Jurkat, Clone E6-1 (cell line): ENCODE measurements at regions not wholly inside any gene's neighbourhood (a gene's known extent, or its start where the extent isn't known, plus 50 kb on each side); places are given as distances from the start of the nearest gene placed in this dataset.
A peak's percentile ranks its signal among the peaks of the same experiment; 100 is the strongest.

Experiments
- DNase-seq: peaks from one replicate; pipeline ENCODE4 v3.0.0-alpha.2; 2011; ENCODE audit warnings: low read depth, low spot score
- H3K4me3 ChIP-seq: 2 replicates; pipeline ENCODE4 v1.5.1; 2011; ENCODE audit warnings: mild to moderate bottlenecking, low read length, control low read depth, moderate library complexity

DNA sequence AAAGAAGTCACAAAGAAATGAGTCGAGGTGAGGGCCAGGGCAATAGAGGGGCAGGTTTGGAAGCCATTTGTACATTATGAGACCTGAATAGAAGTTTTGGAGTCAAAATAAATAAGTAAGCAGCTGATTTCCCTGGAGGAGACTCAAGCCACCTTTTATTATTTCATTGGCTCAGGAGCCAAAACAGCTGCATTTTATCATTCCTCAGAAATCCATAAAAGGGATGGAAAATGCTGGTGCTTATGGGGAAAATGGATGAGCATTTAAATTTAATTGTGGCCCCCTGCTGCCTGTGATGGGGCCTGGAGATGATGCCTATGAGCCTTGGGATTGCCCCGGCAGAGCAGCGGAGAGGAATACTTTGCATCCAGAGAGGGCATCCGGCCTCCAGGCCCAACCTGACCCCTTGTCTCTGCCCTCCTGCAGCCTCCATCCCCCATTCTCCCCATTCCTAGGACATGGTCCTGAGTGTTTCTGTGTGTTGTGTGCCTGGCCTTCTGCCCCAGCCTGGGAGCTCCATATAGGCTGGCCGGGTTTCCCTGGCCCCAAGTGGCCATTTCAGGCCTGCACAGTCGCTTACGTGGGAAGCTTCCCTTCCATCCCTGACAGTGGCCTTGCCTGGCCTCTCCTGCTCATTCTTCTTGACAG is 296.8 kb upstream of the ZMIZ1 start:
- no peak for DNase-seq
- no peak overlapping the region for H3K4me3 ChIP-seq

DNA sequence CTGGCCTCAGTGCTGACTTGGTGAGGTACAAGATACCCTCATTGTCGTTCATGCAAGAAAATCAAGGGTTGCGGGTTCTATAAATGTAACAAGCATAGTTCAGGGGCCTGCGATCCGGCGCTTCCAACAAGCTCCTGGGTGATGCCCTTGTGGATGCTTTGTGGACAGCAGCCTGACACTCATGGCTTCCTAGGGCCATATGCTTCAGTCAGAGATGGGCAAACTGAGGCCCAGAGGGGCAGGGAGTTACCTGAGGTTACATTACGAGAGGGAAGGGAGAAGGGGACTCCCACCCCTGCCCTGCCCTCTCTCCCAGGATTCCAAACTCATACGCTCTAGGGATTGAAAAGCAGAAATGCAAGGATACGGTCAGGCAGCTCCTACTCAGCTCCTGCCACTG is 296.3 kb upstream of the ZMIZ1 start:
- no peak overlapping the region for H3K4me3 ChIP-seq
- no peak for DNase-seq

DNA sequence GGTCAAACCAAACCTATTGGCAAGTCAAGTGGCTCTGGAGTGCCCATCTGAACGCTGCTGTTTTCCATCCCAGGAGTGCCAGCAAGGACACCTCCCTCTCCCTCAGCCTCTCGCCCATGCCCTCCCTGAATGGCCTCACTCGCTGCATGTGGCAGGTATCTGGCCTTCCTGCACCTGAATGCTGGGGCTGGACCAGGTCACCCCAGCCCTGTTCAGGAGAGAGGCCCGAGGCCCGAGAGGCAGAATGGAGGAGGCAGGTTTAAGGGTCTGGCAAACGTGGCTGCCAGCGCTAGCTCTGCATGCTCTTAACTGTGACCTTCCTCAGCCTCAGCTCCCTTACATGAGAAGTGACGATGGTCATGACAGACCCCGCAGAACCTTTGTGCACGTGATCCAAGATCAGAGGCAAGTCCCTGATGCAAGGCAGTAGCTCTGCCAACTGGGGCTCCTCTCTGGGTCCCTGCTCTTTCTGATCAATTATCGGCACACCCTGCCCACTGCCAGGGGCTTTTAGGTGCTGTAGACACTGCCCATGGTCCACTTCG is 295.7 kb upstream of the ZMIZ1 start:
- no peak overlapping the region for H3K4me3 ChIP-seq

GRCh38 chr10:78774614-78774998 is 294.2 kb upstream of the ZMIZ1 start:
- DNase-seq: no peak
- H3K4me3 ChIP-seq: no peak overlapping the region

More for the DNA sequence above, 295.7 kb upstream of the ZMIZ1 start:
- DNase-seq: no peak

DNA sequence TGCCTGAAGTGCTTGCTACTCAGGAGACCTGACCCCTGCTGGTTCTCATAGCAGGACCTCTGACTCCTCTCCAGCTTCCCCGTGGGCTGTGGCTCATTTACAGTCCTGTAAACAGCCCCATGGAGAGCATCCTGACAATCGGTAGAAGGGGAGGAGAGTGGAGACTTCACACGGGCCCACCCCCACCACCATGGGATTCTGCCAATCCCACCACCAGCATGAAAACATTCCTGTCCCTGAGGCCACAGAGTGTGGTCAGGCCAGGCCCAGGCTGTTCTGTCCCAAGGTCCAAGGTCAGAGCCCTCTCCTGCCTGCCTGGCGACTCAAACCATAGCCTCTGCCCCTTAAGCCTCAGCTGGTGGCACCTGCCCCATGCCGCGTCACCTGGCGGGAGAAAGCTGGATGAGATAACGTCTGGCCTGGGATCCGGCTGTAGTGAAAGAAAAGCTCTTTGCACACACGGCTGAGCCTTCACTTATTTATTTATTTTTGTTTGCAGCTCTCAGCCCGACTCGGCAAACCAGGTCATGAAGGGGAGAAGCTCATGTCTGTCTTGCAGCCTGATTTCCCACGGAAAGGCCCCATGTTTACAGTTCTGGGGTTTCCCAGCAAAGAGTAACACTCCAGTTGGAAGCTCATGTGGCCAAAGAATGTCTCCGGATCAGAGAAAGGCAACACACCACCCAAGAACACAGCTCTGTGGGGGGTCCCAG is 293.6 kb upstream of the ZMIZ1 start:
- H3K4me3 ChIP-seq: no peak overlapping the region
- no peak for DNase-seq

DNA sequence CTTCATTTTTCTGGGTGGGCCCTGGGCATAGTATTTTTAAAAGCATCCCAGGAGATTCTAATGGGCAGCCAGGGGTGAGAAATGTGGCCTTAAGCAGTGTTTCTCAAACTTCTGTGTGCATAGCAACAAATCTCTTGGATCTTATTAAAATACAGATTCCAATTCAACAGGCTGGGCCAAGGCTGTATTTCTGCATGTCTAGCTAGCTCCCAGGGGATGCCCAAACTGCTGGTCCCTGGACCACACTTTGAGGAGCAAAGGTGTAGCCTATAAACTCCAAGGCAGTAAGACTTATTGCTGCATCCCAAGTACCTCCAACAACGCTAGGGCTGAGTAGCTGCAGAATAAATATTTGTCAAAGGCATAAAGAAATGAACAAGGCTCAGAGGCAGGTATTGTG is 292.9 kb upstream of the ZMIZ1 start:
- no peak overlapping the region for H3K4me3 ChIP-seq
- DNase-seq: no peak

DNA sequence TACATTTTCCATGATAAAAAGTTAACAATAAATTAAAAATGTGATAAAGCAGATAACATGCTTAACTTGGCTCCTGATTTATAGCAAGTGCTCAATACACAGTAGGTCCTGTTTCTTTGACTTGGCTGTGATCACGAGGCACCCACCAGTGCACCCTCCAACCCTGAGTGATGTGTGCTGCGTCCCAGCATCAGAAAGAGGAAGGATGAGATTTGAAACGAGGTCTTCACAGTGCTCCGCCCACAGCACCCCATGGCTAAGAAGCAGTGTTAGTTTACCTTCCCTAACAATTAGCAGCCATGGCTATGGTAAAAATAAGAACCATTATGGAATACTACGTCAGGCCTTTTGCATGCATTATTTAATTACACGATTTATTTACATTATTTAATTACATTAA is 292.0 kb upstream of the ZMIZ1 start:
- DNase-seq: no peak
- no peak overlapping the region for H3K4me3 ChIP-seq

GRCh38 chr10:78777466-78777865 is 291.3 kb upstream of the ZMIZ1 start:
- DNase-seq: no peak

GRCh38 chr10:78777867-78778266 is 290.9 kb upstream of the ZMIZ1 start:
- DNase-seq: no peak
- H3K4me3 ChIP-seq: no peak overlapping the region

More at GRCh38 chr10:78777466-78777865, 291.3 kb upstream of the ZMIZ1 start:
- H3K4me3 ChIP-seq: no peak overlapping the region

- DNase-seq: no peak
- H3K4me3 ChIP-seq: no peak overlapping the region
Measured at GRCh38 chr10:78778444-78779338, 290.1 kb upstream of the ZMIZ1 start.

DNA sequence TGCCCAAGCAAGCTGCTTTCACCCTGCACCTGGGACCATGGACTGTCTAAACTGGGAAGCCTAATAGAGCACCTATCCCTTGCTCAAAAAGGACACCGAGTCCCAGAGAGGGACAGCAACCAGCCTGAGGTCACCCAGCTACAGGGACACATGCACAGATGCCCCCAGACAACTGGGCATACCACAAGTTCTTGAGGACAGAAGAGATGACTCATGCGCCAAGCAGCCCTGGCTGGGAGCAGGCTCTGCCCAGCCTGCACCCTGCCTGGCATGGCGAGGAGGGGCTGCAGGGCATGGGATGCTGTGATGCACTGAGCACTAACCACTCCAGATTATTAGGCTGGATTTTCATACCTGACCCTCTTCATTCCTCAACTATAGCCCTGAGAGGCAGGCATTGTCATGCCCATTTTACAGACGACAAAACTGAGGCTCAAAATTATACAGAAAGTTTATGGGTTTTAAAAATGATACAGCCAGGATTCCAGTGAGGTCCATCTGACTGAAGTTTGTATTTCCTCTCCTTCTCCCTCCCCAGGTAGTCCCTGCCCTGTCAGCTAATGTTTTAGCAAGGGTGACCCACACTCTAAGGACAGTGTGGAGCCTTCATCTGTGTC is 289.3 kb upstream of the ZMIZ1 start:
- no peak for DNase-seq
- H3K4me3 ChIP-seq: no peak overlapping the region

- H3K4me3 ChIP-seq: no peak overlapping the region
- DNase-seq: no peak
Measured at GRCh38 chr10:78780551-78780961, 288.2 kb upstream of the ZMIZ1 start.

- no peak overlapping the region for H3K4me3 ChIP-seq
- DNase-seq: no peak
Measured at GRCh38 chr10:78781251-78781913, 287.4 kb upstream of the ZMIZ1 start.

- no peak for DNase-seq
Measured at GRCh38 chr10:78781991-78782390, 286.8 kb upstream of the ZMIZ1 start.

DNA sequence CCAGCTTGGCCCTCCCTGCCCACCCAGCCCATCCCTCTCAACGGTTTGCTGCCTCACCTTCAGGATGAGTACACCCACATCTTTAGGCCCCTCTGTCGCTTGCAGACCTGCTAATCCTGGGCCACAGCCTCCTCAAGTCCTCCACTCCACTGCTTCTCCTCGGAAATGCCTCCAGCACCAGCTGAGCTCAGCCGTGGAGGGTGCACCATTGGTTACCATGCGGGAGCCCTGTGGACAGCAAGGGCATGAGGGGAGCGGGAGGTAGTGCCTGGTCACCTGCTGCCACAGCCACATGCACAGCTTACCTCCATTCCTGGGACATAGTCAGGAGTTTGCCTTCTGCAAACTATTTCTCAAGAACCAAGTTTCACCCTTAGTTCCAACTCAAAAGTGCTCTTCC is 286.3 kb upstream of the ZMIZ1 start:
- DNase-seq: no peak
- H3K4me3 ChIP-seq: no peak overlapping the region

More at GRCh38 chr10:78781991-78782390, 286.8 kb upstream of the ZMIZ1 start:
- H3K4me3 ChIP-seq: no peak overlapping the region

DNA sequence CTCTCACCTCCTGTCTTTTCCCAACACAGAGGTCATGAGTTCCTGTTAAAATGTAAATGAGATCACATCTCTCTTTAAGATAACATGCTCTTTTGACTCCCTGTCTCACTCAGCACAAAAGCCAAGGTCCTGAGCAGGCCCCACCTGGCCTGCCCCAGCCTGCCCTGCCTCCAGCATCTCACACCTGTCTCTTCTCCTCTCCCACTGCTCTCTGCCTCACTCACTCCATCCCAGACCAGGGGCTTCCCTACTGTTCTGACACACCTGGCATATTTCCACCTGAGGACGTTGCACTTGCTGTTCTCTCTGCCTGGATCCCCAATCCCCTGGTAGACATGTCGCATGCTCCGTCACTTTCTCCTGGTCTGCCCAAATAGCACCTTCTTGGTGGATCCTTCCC is 285.0 kb upstream of the ZMIZ1 start:
- no peak for DNase-seq
- no peak overlapping the region for H3K4me3 ChIP-seq

DNA sequence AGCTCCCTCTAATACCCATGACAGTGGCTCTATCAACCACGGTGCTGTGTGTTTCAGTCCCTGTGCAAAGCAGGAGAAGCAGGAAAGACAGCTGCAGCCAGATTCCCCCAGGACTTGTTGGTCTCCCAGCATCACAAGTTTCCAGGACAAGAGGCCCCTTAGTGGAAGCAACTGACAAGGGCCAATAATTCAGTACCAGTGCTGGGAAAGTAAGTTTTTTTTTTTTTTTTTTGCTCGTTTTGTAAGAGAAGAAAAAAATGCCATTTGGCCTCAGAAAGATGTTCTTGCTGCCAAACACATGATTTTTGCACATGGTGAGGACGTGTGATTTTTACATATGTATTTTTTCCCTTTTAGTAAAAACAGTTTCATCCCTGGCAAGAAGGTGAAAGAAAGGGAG is 284.2 kb upstream of the ZMIZ1 start:
- H3K4me3 ChIP-seq: no peak overlapping the region
- no peak for DNase-seq

DNA sequence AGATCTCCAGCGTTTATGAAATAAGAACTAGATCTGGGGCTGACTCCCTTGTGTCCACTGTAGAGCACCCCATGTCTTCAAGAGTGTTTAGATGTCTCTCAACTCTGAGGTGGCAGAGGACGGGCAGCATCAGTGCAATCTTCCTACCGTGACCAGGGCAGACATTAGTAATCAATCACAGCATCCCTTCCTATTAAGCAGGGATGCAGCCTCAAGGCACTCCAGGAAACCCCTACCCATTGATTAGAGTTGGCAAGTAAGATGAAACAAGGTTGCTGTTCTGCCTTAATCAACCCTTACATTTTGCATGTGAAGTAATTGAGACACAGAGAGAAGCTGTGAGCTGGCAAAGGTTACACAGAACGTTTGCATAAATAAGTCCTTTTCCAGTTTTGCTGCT is 283.7 kb upstream of the ZMIZ1 start:
- DNase-seq: peak; percentile 3
- H3K4me3 ChIP-seq: no peak overlapping the region

DNA sequence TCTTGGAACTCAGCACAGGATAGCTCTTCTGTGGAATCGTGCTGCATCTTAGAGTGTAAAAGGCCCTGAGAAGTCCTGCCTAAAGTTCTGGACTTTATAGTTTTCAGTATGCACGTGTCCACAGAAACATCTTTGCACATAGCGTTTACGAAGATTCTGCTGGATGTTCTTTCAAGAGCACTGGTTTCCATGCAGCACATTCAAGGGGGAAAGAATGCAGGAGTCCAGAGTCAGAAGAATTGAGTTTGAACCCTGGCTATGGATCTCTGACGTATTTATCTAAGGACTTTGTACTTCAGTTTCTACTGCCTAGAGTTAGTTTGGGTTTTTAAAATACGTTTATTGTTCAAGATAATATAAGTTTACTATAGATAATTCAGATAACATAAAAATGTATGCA is 282.8 kb upstream of the ZMIZ1 start:
- no peak for DNase-seq
- no peak overlapping the region for H3K4me3 ChIP-seq
